Activated CD8-positive, alpha-beta memory T cell treated with anti-CD3 and anti-CD28 coated beads, Interleukin-2, amount 10 ng/mL, durations not matched to agents 7 days and 5 days (primary cell): ENCODE measurements at regions not wholly inside any gene's neighbourhood (a gene's known extent, or its start where the extent isn't known, plus 50 kb on each side); places are given as distances from the start of the nearest gene placed in this dataset.

Experiments
- ATAC-seq: fragments of 150-1000 bp; cut with Tn5 transposase; one replicate; pipeline ENCODE4 v1.10.0; 2021; ENCODE audit warnings: moderate library complexity
- CTCF ChIA-PET: fragments of 350-600 bp; sonication (Branson Sonifier 250); formaldehyde crosslinking; loops from one replicate; lab custom pipeline; 2021; ENCODE audit warnings: antibody characterized with exemption; lab: Charles Lee
- DNase-seq: peaks from one replicate; pipeline ENCODE4 v3.0.0-alpha.2; 2020
- H3K27ac Mint-ChIP-seq: one replicate; pipeline ENCODE4 v1.8.0; 2021; ENCODE audit warnings: mild to moderate bottlenecking, mixed read lengths
- H3K27me3 Mint-ChIP-seq: one replicate; pipeline ENCODE4 v1.8.0; 2021; ENCODE audit warnings: mixed read lengths
- H3K36me3 Mint-ChIP-seq: one replicate; pipeline ENCODE4 v1.8.0; 2021; ENCODE audit warnings: mild to moderate bottlenecking, mixed read lengths
- H3K4me1 Mint-ChIP-seq: one replicate; pipeline ENCODE4 v1.8.0; 2021; ENCODE audit warnings: mixed read lengths
- H3K4me3 Mint-ChIP-seq: one replicate; pipeline ENCODE4 v1.8.0; 2021; ENCODE audit warnings: mild to moderate bottlenecking, moderate library complexity, mixed read lengths
- H3K9me3 Mint-ChIP-seq: one replicate; pipeline ENCODE4 v1.8.0; 2022; ENCODE audit warnings: low read depth, mixed read lengths

GRCh38 chr14:71668186-71668912 lies 263.9 kb upstream of the RGS6 start:
- CTCF ChIA-PET, result interaction anchor here (1.3 kb wide), 1 partner anchor 44 kb away, joined by 4 read pairs; no protein-coding TSS in a partner anchor
- no peak overlapping the region for H3K27ac Mint-ChIP-seq
- peaks cover 25% of the 10 kb centered on the region for H3K36me3 Mint-ChIP-seq
- H3K4me1 Mint-ChIP-seq, result peaks cover 8% of the 10 kb centered on the region
- no peak for ATAC-seq
- no peaks in the 10 kb centered on the region for H3K27me3 Mint-ChIP-seq
- H3K4me3 Mint-ChIP-seq, result no peak overlapping the region
- no peak for DNase-seq
- H3K9me3 Mint-ChIP-seq, result no peaks in the 10 kb centered on the region

- ATAC-seq (no peak), DNase-seq (no peak)
- Mint-ChIP-seq H3K4me3 (no peak overlapping the region), H3K4me1 (peaks cover 6% of the 10 kb centered on the region), H3K27me3 (no peaks in the 10 kb centered on the region), H3K9me3 (no peaks in the 10 kb centered on the region), H3K27ac (no peak overlapping the region), H3K36me3 (peaks cover 42% of the 10 kb centered on the region)
- CTCF ChIA-PET, result no interaction called here
These were observed 259.6 kb upstream of the RGS6 start for GRCh38 chr14:71672596-71672995.

GRCh38 chr14:71675126-71675899 lies 256.9 kb upstream of the RGS6 start:
- no peak overlapping the region for H3K4me3 Mint-ChIP-seq
- peaks cover 55% of the 10 kb centered on the region for H3K36me3 Mint-ChIP-seq
- no peaks in the 10 kb centered on the region for H3K27me3 Mint-ChIP-seq
- H3K4me1 Mint-ChIP-seq, result peaks cover 2% of the 10 kb centered on the region
- CTCF ChIA-PET, result no interaction called here
- no peak overlapping the region for H3K27ac Mint-ChIP-seq
- no peak for ATAC-seq
- DNase-seq, result no peak
- H3K9me3 Mint-ChIP-seq, result no peaks in the 10 kb centered on the region

- CTCF ChIA-PET, result no interaction called here
- H3K4me3 Mint-ChIP-seq, result no peak overlapping the region
- H3K27me3 Mint-ChIP-seq, result no peaks in the 10 kb centered on the region
- H3K4me1 Mint-ChIP-seq, result peaks cover 2% of the 10 kb centered on the region
- H3K9me3 Mint-ChIP-seq, result no peaks in the 10 kb centered on the region
- no peak overlapping the region for H3K27ac Mint-ChIP-seq
- ATAC-seq (no peak), DNase-seq (no peak)
- peaks cover 55% of the 10 kb centered on the region for H3K36me3 Mint-ChIP-seq
These were observed 256.3 kb upstream of the RGS6 start for GRCh38 chr14:71675900-71676287.

- H3K36me3 Mint-ChIP-seq, result peaks cover 39% of the 10 kb centered on the region
These were observed 251.4 kb upstream of the RGS6 start for GRCh38 chr14:71680736-71681387.

GRCh38 chr14:71682337-71682736 lies 249.9 kb upstream of the RGS6 start:
- DNase-seq (no peak), ATAC-seq (no peak)
- peaks cover 33% of the 10 kb centered on the region for H3K36me3 Mint-ChIP-seq
- H3K4me1 Mint-ChIP-seq, result peaks cover 13% of the 10 kb centered on the region
- no peak overlapping the region for H3K4me3 Mint-ChIP-seq
- H3K27me3 Mint-ChIP-seq, result no peaks in the 10 kb centered on the region
- CTCF ChIA-PET, result no interaction called here
- no peak overlapping the region for H3K27ac Mint-ChIP-seq
- H3K9me3 Mint-ChIP-seq, result no peaks in the 10 kb centered on the region

More at GRCh38 chr14:71680736-71681387, 251.4 kb upstream of the RGS6 start:
- no peak for ATAC-seq
- no peak overlapping the region for H3K4me3 Mint-ChIP-seq
- CTCF ChIA-PET, result no interaction called here
- no peak overlapping the region for H3K27ac Mint-ChIP-seq
- H3K9me3 Mint-ChIP-seq, result no peaks in the 10 kb centered on the region
- H3K27me3 Mint-ChIP-seq, result no peaks in the 10 kb centered on the region
- peaks cover 13% of the 10 kb centered on the region for H3K4me1 Mint-ChIP-seq
- DNase-seq, result no peak

GRCh38 chr14:71684323-71684722 lies 247.9 kb upstream of the RGS6 start:
- no peak overlapping the region for H3K4me3 Mint-ChIP-seq
- ATAC-seq (no peak), DNase-seq (no peak)
- H3K27me3 Mint-ChIP-seq, result no peaks in the 10 kb centered on the region
- peaks cover 13% of the 10 kb centered on the region for H3K4me1 Mint-ChIP-seq
- H3K27ac Mint-ChIP-seq, result no peak overlapping the region
- CTCF ChIA-PET, result no interaction called here
- no peaks in the 10 kb centered on the region for H3K9me3 Mint-ChIP-seq
- peaks cover 23% of the 10 kb centered on the region for H3K36me3 Mint-ChIP-seq

- H3K4me3 Mint-ChIP-seq, result no peak overlapping the region
- CTCF ChIA-PET, result no interaction called here
- no peak overlapping the region for H3K27ac Mint-ChIP-seq
- H3K4me1 Mint-ChIP-seq, result peaks cover 11% of the 10 kb centered on the region
- H3K27me3 Mint-ChIP-seq, result no peaks in the 10 kb centered on the region
- H3K36me3 Mint-ChIP-seq, result peaks cover 31% of the 10 kb centered on the region
- H3K9me3 Mint-ChIP-seq, result no peaks in the 10 kb centered on the region
- ATAC-seq, result no peak
- no peak for DNase-seq
These were observed 245.6 kb upstream of the RGS6 start for GRCh38 chr14:71686677-71687076.

GRCh38 chr14:71687166-71687831 lies 244.9 kb upstream of the RGS6 start:
- Mint-ChIP-seq H3K27ac (peak overlapping the region; percentile 12), H3K4me3 (no peak overlapping the region), H3K36me3 (peaks cover 32% of the 10 kb centered on the region), H3K27me3 (no peaks in the 10 kb centered on the region), H3K4me1 (peaks cover 8% of the 10 kb centered on the region), H3K9me3 (no peaks in the 10 kb centered on the region)
- CTCF ChIA-PET, result no interaction called here
- ATAC-seq (no peak), DNase-seq (no peak)

GRCh38 chr14:71688576-71688975 lies 243.7 kb upstream of the RGS6 start:
- Mint-ChIP-seq H3K4me3 (no peak overlapping the region), H3K27ac (no peak overlapping the region), H3K36me3 (peaks cover 33% of the 10 kb centered on the region), H3K9me3 (no peaks in the 10 kb centered on the region), H3K4me1 (no peaks in the 10 kb centered on the region), H3K27me3 (no peaks in the 10 kb centered on the region)
- no peak for DNase-seq
- CTCF ChIA-PET, result interaction anchor here (1.5 kb wide), 1 partner anchor 31 kb away, joined by 3 read pairs; no protein-coding TSS in a partner anchor
- ATAC-seq, result no peak

GRCh38 chr14:71690478-71690877 lies 241.8 kb upstream of the RGS6 start:
- Mint-ChIP-seq H3K4me3 (no peak overlapping the region), H3K27me3 (no peaks in the 10 kb centered on the region)
- CTCF ChIA-PET, result no interaction called here

GRCh38 chr14:71692496-71692895 lies 239.7 kb upstream of the RGS6 start:
- ATAC-seq (no peak), DNase-seq (no peak)
- Mint-ChIP-seq H3K4me3 (no peak overlapping the region), H3K27me3 (no peaks in the 10 kb centered on the region), H3K27ac (no peak overlapping the region), H3K4me1 (peaks cover 6% of the 10 kb centered on the region), H3K9me3 (no peaks in the 10 kb centered on the region), H3K36me3 (peaks cover 35% of the 10 kb centered on the region)
- CTCF ChIA-PET, result no interaction called here

More at GRCh38 chr14:71690478-71690877, 241.8 kb upstream of the RGS6 start:
- no peak for DNase-seq
- peaks cover 29% of the 10 kb centered on the region for H3K36me3 Mint-ChIP-seq
- ATAC-seq, result no peak
- no peaks in the 10 kb centered on the region for H3K9me3 Mint-ChIP-seq
- no peak overlapping the region for H3K27ac Mint-ChIP-seq
- no peaks in the 10 kb centered on the region for H3K4me1 Mint-ChIP-seq

- Mint-ChIP-seq H3K27ac (no peak overlapping the region), H3K36me3 (peaks cover 33% of the 10 kb centered on the region), H3K27me3 (no peaks in the 10 kb centered on the region), H3K4me3 (no peak overlapping the region), H3K4me1 (peaks cover 13% of the 10 kb centered on the region), H3K9me3 (no peaks in the 10 kb centered on the region)
- DNase-seq, result no peak
- ATAC-seq, result no peak
- CTCF ChIA-PET, result no interaction called here
These were observed 238.8 kb upstream of the RGS6 start for GRCh38 chr14:71693381-71693780.
